Hematopoietic multipotent progenitor cell treated with erythropoietin and hydrocortisone succinate and interleukin-3 and kit ligand, for 17 days (in vitro differentiated cells): ENCODE measurements at regions not wholly inside any gene's neighbourhood (a gene's known extent, or its start where the extent isn't known, plus 50 kb on each side); places are given as distances from the start of the nearest gene placed in this dataset.

ENCODE experiments used
- DNase-seq: peaks from one replicate; pipeline ENCODE4 v3.0.0-alpha.2; 2015; ENCODE audit warnings: low spot score

- no peak for DNase-seq
Observed at GRCh38 chr2:74065456-74065855, 80.7 kb downstream of the TET3 start.

- DNase-seq = no peak
Observed at GRCh38 chr2:74066491-74067203, 81.1 kb downstream of the BOLA3 start.

GRCh38 chr2:74067221-74067747, 80.4 kb downstream of the BOLA3 start:
- DNase-seq = no peak

GRCh38 chr2:74070991-74071390, 76.7 kb downstream of the BOLA3 start:
- DNase-seq = no peak

- no peak for DNase-seq
Observed at GRCh38 chr2:74071426-74071825, 76.3 kb downstream of the BOLA3 start.

- no peak for DNase-seq
Observed at GRCh38 chr2:74072565-74072964, 75.1 kb downstream of the BOLA3 start.

- peak; percentile 31 for DNase-seq
Observed at GRCh38 chr2:74074487-74074886, 73.2 kb downstream of the BOLA3 start.

GRCh38 chr2:74076074-74076470, 71.6 kb downstream of the BOLA3 start:
- no peak for DNase-seq

GRCh38 chr2:74077636-74078035, 70.1 kb downstream of the BOLA3 start:
- peak; percentile 65 for DNase-seq

- DNase-seq = peak; percentile 43
Observed at GRCh38 chr2:74078466-74078865, 69.2 kb downstream of the BOLA3 start.

GRCh38 chr2:74079522-74080341, 68.0 kb downstream of the BOLA3 start:
- peak; percentile 41 for DNase-seq

GRCh38 chr2:74080346-74080745, 67.4 kb downstream of the BOLA3 start:
- peak; percentile 48 for DNase-seq

GRCh38 chr2:74081030-74081762, 66.5 kb downstream of the BOLA3 start:
- DNase-seq = no peak

GRCh38 chr2:74081763-74082110, 66.0 kb downstream of the BOLA3 start:
- DNase-seq = no peak

- DNase-seq = peak; percentile 67
Observed at GRCh38 chr2:74083750-74084149, 64.0 kb downstream of the BOLA3 start.
